Mesenchymal stem cell (in vitro differentiated cells and primary cell): ENCODE measurements at regions not wholly inside any gene's neighbourhood (a gene's known extent, or its start where the extent isn't known, plus 50 kb on each side); places are given as distances from the start of the nearest gene placed in this dataset.
A peak's percentile ranks its signal among the peaks of the same experiment; 100 is the strongest.

ENCODE experiments used
- DNase-seq: peaks from one replicate; pipeline ENCODE4 v3.0.0-alpha.2; 2013
- H2AFZ ChIP-seq: one replicate; pipeline ENCODE4 v1.6.1; 2013; ENCODE audit warnings: low read depth, mild to moderate bottlenecking, control low read depth, inconsistent platforms, low read length, moderate library complexity
- H2AK5ac ChIP-seq: 2 replicates; pipeline ENCODE4 v1.6.1; 2013; ENCODE audit warnings: low read length, moderate library complexity, mild to moderate bottlenecking, inconsistent platforms; ENCODE audit not compliant: severe bottlenecking
- H2BK120ac ChIP-seq: one replicate; pipeline ENCODE4 v1.6.1; 2013; ENCODE audit warnings: low read depth, mild to moderate bottlenecking, inconsistent platforms, low read length, moderate library complexity
- H2BK12ac ChIP-seq, 2 experiments: one replicate each; pipeline ENCODE4 v1.6.1; 2013; ENCODE audit warnings: inconsistent platforms in 2 of 2, low read length in 2 of 2, mild to moderate bottlenecking in 2 of 2, moderate library complexity in 2 of 2, control low read depth in 1 of 2
- H2BK15ac ChIP-seq: one replicate; pipeline ENCODE4 v1.6.1; 2013; ENCODE audit warnings: mild to moderate bottlenecking, low read depth, inconsistent platforms; ENCODE audit not compliant: poor library complexity, severe bottlenecking
- H2BK5ac ChIP-seq: 2 replicates; pipeline ENCODE4 v1.6.1; 2013; ENCODE audit warnings: low read depth, mild to moderate bottlenecking, low read length, control low read depth, inconsistent platforms; ENCODE audit not compliant: poor library complexity, severe bottlenecking
- H3K14ac ChIP-seq, 2 experiments: one replicate each; pipeline ENCODE4 v1.6.1; 2013; ENCODE audit warnings: inconsistent platforms in 2 of 2, low read length in 2 of 2, control low read depth in 1 of 2, mild to moderate bottlenecking in 1 of 2, moderate library complexity in 1 of 2
- H3K18ac ChIP-seq, 2 experiments: one replicate each; pipeline ENCODE4 v1.6.1; 2013; ENCODE audit warnings: inconsistent platforms in 2 of 2, low read length in 2 of 2, control low read depth in 1 of 2, low read depth in 1 of 2, mild to moderate bottlenecking in 1 of 2
- H3K23ac ChIP-seq, 2 experiments: one replicate each; pipeline ENCODE4 v1.6.1; 2013; ENCODE audit warnings: inconsistent platforms in 2 of 2, low read length in 2 of 2, mild to moderate bottlenecking in 2 of 2, moderate library complexity in 2 of 2, control low read depth in 1 of 2
- H3K27ac ChIP-seq: 2 replicates; pipeline ENCODE4 v1.5.1; 2013; ENCODE audit warnings: mild to moderate bottlenecking, moderate library complexity, low read length, control low read depth, inconsistent platforms; ENCODE audit not compliant: poor library complexity, severe bottlenecking
- H3K27me3 ChIP-seq, 2 experiments: 2 replicates each; pipeline versions ENCODE4 v1.6.1 to v1.7.0; 2013; ENCODE audit warnings: low read length in 2 of 2, mild to moderate bottlenecking in 2 of 2, moderate library complexity in 2 of 2, control low read depth in 1 of 2, inconsistent platforms in 1 of 2; ENCODE audit not compliant: control insufficient read depth in 1 of 2, insufficient read depth in 1 of 2
- H3K36me3 ChIP-seq, 2 experiments: 2 replicates each; pipeline versions ENCODE4 v1.6.1 to v1.7.0; 2013; ENCODE audit warnings: low read length in 2 of 2, control low read depth in 1 of 2, inconsistent platforms in 1 of 2, low read depth in 1 of 2, mild to moderate bottlenecking in 1 of 2; ENCODE audit not compliant: insufficient read depth in 2 of 2, control insufficient read depth in 1 of 2
- H3K4ac ChIP-seq, 2 experiments: one replicate each; pipeline ENCODE4 v1.6.1; 2013; ENCODE audit warnings: inconsistent platforms in 2 of 2, low read length in 2 of 2, mild to moderate bottlenecking in 2 of 2, moderate library complexity in 2 of 2, control low read depth in 1 of 2, low read depth in 1 of 2
- H3K4me1 ChIP-seq: 2 replicates; pipeline ENCODE4 v1.6.1; 2013; ENCODE audit warnings: low read depth, low read length, control low read depth; ENCODE audit not compliant: control insufficient read depth, insufficient read depth
- H3K4me2 ChIP-seq: 2 replicates; pipeline ENCODE4 v1.6.1; 2013; ENCODE audit warnings: low read length, mild to moderate bottlenecking, inconsistent platforms; ENCODE audit not compliant: poor library complexity, severe bottlenecking
- H3K4me3 ChIP-seq, 2 experiments: 2 replicates each; pipeline versions ENCODE4 v1.5.1 to v1.7.0; 2013; ENCODE audit warnings: low read length in 2 of 2, mild to moderate bottlenecking in 2 of 2, control low read depth in 1 of 2, low read depth in 1 of 2; ENCODE audit not compliant: insufficient read depth in 1 of 2
- H3K79me1 ChIP-seq: replicated peaks from 2 replicates; pipeline ENCODE4 v1.6.1; 2013; ENCODE audit warnings: mild to moderate bottlenecking, control low read depth, low read length, inconsistent platforms; ENCODE audit not compliant: poor library complexity, severe bottlenecking
- H3K9ac ChIP-seq: 2 replicates; pipeline ENCODE4 v1.7.0; 2013; ENCODE audit warnings: mild to moderate bottlenecking, low read length, moderate library complexity
- H3K9me3 ChIP-seq: 2 replicates; pipeline ENCODE4 v1.7.0; 2013; ENCODE audit warnings: mild to moderate bottlenecking, low read length; ENCODE audit not compliant: control insufficient read depth
- H4K8ac ChIP-seq: one replicate; pipeline ENCODE4 v1.6.1; 2013; ENCODE audit warnings: inconsistent platforms, mild to moderate bottlenecking, low read length, moderate library complexity
- H4K91ac ChIP-seq: one replicate; pipeline ENCODE4 v1.6.1; 2013; ENCODE audit warnings: mild to moderate bottlenecking, low read length, inconsistent platforms
- WGBS: methylation state at CpG from one replicate; pipeline ENCODE4 v1.1.7; 2013; ENCODE audit warnings: mixed read lengths; 5-methylcytosine and 5-hydroxymethylcytosine counted together

DNA sequence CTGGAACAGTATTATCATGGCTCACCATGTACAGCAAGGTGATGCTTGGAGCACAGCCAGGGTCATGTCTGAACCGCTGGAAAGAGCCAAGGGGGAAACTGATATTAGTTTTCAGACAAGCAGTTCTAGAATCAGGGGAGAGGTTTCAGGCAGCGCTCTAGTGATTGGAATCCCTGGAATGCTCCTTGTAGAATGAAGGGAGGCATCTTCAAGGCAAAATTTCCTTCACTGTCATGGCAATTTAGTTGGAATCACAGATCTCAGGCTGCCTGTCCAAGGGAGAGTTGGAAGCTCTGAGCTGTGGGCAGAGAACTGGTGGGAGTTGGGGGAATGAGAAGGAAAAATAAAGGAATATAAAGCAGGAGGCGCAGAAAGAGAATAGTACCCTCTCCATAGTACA is 737.1 kb downstream of the PTPRU start:
- peak overlapping the region; percentile 31 for H2AK5ac ChIP-seq
- no peak overlapping the region for H3K14ac ChIP-seq
- H2BK120ac ChIP-seq: no peak overlapping the region
- no peak overlapping the region for H4K8ac ChIP-seq
- H3K23ac ChIP-seq: no peak overlapping the region
- H3K27me3 ChIP-seq: peaks cover 0 to 19% of the 10 kb centered on the region in 2 experiments
- WGBS: 1% methylated on average over 2 of the region's 3 CpGs
- no peaks in the 10 kb centered on the region for H3K79me1 ChIP-seq
- DNase-seq: no peak
- no peak overlapping the region for H3K4ac ChIP-seq
- H3K4me2 ChIP-seq: no peak overlapping the region
- no peak overlapping the region for H3K9ac ChIP-seq
- no peak overlapping the region for H2AFZ ChIP-seq
- H3K4me1 ChIP-seq: peaks cover 7% of the 10 kb centered on the region
- peak overlapping the region; percentile 61 for H2BK5ac ChIP-seq
- H3K18ac ChIP-seq: no peak overlapping the region
- H3K4me3 ChIP-seq: no peak overlapping the region
- no peak overlapping the region for H2BK12ac ChIP-seq
- no peak overlapping the region for H2BK15ac ChIP-seq
- H3K27ac ChIP-seq: peak overlapping the region; percentile 56
- no peak overlapping the region for H4K91ac ChIP-seq
- H3K36me3 ChIP-seq: no peaks in the 10 kb centered on the region
- H3K9me3 ChIP-seq: peaks cover 13% of the 10 kb centered on the region

DNA sequence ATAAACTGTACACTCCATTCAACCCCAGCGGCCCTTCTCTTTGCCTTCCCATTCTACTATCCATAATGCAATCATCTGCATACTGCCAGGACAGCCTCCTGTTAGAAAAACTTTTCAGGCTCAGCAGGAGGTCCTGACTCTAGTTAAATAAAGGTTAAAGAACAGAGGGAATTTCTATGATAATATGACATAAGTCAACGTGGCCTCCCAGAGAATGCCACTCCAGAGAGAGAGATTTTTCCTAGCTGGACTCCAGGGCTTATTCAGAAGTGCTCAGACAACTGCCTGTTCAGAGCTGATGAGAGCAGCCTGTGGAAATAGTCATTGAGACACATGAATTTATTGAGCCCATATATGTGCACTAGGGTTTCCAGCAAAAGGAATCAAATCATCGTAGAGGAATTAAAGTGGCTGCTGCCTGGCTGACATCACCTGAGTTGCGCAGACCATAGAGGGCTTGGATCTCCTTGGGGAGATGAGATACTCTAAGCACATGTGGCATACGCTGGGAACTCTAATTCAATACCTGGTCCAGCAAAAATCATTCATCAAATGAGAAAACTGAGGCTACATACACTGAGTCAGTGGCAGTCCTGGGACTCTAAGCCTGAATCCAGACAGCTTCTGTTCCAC is 736.2 kb downstream of the PTPRU start:
- Histone ChIP-seq H3K36me3 (no peaks in the 10 kb centered on the region), H4K8ac (no peak overlapping the region), H3K27ac (peak overlapping the region; percentile 14), H2BK15ac (no peak overlapping the region), H3K4me2 (no peak overlapping the region), H3K9me3 (peaks cover 9% of the 10 kb centered on the region), H3K4ac (no peak overlapping the region), H3K4me1 (peaks cover 8% of the 10 kb centered on the region), H3K27me3 (peaks cover 0 to 19% of the 10 kb centered on the region in 2 experiments), H3K9ac (no peak overlapping the region), H3K79me1 (no peaks in the 10 kb centered on the region), H4K91ac (no peak overlapping the region), H3K18ac (no peak overlapping the region), H3K14ac (no peak overlapping the region), H2BK12ac (no peak overlapping the region), H2AFZ (no peak overlapping the region), H2AK5ac (peak overlapping the region; percentile 87), H2BK5ac (no peak overlapping the region), H2BK120ac (no peak overlapping the region), H3K4me3 (no peak overlapping the region), H3K23ac (no peak overlapping the region)
- 62% methylated on average over 5 of the region's 5 CpGs for whole genome bisulfite sequencing
- DNase-seq: no peak

DNA sequence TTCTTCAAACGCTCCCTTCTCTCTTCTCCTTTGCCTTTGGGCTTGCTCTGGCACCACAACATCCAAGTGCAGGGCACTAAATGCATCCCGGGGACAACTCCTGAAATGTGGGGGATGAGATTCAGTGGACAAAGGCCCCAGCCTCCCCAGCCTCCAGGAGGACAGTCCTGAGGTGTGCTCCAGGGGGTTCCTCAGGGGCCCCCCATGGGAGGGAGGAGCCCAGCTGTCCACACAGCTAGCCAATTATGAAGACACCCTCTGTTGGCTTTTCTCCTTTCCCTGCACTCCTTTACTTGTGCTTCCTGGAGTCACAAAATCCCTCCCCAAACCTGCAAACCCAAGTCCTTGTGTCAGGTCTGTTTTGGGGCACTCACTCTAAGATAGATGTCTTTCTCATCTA is 735.4 kb downstream of the PTPRU start:
- Histone ChIP-seq H2BK15ac (no peak overlapping the region), H3K4me3 (no peak overlapping the region)
- 73% methylated on average over 2 of the region's 2 CpGs for WGBS

DNA sequence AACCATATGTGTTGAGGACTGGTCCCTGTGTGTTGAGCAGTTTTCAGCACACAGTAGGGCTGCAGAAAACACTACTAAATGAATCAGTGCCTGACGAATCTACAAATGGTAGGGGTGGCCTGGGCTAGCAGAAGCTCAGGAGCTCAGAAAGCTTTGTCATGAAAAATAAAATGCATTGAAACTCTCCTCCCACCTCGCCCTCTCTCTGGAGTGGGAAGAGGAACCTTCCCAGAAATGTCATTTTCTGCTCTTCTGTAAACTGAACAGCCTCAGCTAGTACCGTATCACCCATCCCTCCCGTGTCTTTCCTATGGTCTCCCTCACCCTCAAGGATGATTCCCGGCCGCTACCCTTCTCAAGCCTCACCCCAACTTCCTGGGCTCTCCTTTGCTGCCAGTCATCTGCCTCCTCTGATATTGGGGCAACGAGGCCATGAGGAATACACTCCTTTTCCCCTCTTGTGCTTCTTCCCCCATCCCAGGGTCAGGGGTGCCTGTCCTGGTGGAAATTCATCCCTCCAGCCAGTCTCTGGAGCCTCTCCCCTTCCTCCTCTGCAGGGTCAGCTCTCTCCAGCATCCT is 734.5 kb downstream of the PTPRU start:
- no peak overlapping the region for H3K23ac ChIP-seq
- peaks cover 0 to 21% of the 10 kb centered on the region in 2 experiments for H3K27me3 ChIP-seq
- H3K4ac ChIP-seq: no peak overlapping the region
- H3K4me3 ChIP-seq: no peak overlapping the region
- H3K14ac ChIP-seq: no peak overlapping the region
- no peak overlapping the region for H2AFZ ChIP-seq
- no peak overlapping the region for H2BK5ac ChIP-seq
- H2AK5ac ChIP-seq: no peak overlapping the region
- no peak overlapping the region for H4K8ac ChIP-seq
- no peaks in the 10 kb centered on the region for H3K36me3 ChIP-seq
- no peak overlapping the region for H3K18ac ChIP-seq
- peaks cover 18% of the 10 kb centered on the region for H3K4me1 ChIP-seq
- WGBS: 64% methylated on average over 7 of the region's 7 CpGs
- no peak overlapping the region for H4K91ac ChIP-seq
- H2BK15ac ChIP-seq: no peak overlapping the region
- peaks cover 4% of the 10 kb centered on the region for H3K9me3 ChIP-seq
- H3K27ac ChIP-seq: no peak overlapping the region
- H2BK120ac ChIP-seq: no peak overlapping the region
- DNase-seq: no peak
- no peaks in the 10 kb centered on the region for H3K79me1 ChIP-seq
- H3K9ac ChIP-seq: no peak overlapping the region
- no peak overlapping the region for H3K4me2 ChIP-seq
- no peak overlapping the region for H2BK12ac ChIP-seq

More for the DNA sequence above, 735.4 kb downstream of the PTPRU start:
- no peak overlapping the region for H3K4me2 ChIP-seq
- no peak overlapping the region for H3K23ac ChIP-seq
- H4K8ac ChIP-seq: no peak overlapping the region
- H3K4me1 ChIP-seq: peaks cover 16% of the 10 kb centered on the region
- no peaks in the 10 kb centered on the region for H3K79me1 ChIP-seq
- H3K9ac ChIP-seq: no peak overlapping the region
- H3K27me3 ChIP-seq: peaks cover 0 to 19% of the 10 kb centered on the region in 2 experiments
- no peak overlapping the region for H3K27ac ChIP-seq
- H2AFZ ChIP-seq: no peak overlapping the region
- no peak overlapping the region for H2BK12ac ChIP-seq
- no peak overlapping the region for H2BK120ac ChIP-seq
- no peaks in the 10 kb centered on the region for H3K36me3 ChIP-seq
- no peak overlapping the region for H2AK5ac ChIP-seq
- no peak overlapping the region for H4K91ac ChIP-seq
- H3K4ac ChIP-seq: no peak overlapping the region
- peaks cover 4% of the 10 kb centered on the region for H3K9me3 ChIP-seq
- H3K18ac ChIP-seq: no peak overlapping the region
- H2BK5ac ChIP-seq: no peak overlapping the region
- DNase-seq: no peak
- H3K14ac ChIP-seq: no peak overlapping the region
